8988T (cell line): ENCODE measurements at regions not wholly inside any gene's neighbourhood (a gene's known extent, or its start where the extent isn't known, plus 50 kb on each side); places are given as distances from the start of the nearest gene placed in this dataset.
"Not testable (repeated sequence)": the region's sequence is repeated elsewhere in the genome, so short reads cannot be mapped to it uniquely, and the experiment has no call there.

Experiments used
- DNase-seq: peaks from one replicate; pipeline ENCODE4 v3.0.0; 2011

GRCh38 chr22:27596133-27596870 lies 205.3 kb downstream of the MN1 start:
- DNase-seq: no peak

GRCh38 chr22:27597703-27598444 lies 203.7 kb downstream of the MN1 start:
- DNase-seq: no peak

GRCh38 chr22:27598792-27599191 lies 202.8 kb downstream of the MN1 start:
- DNase-seq: no peak

- no peak for DNase-seq
Measured at GRCh38 chr22:27601195-27601594, 200.4 kb downstream of the MN1 start.

GRCh38 chr22:27602390-27602789 lies 199.2 kb downstream of the MN1 start:
- DNase-seq: no peak

GRCh38 chr22:27603111-27603799 lies 198.3 kb downstream of the MN1 start:
- DNase-seq: no peak

GRCh38 chr22:27603800-27604144 lies 197.8 kb downstream of the MN1 start:
- no peak for DNase-seq

- DNase-seq: no peak
Measured at GRCh38 chr22:27605390-27605789, 196.2 kb downstream of the MN1 start.

- not testable (repeated sequence) for DNase-seq
Measured at GRCh38 chr22:27607750-27608149, 193.8 kb downstream of the MN1 start.

GRCh38 chr22:27609451-27609888 lies 192.1 kb downstream of the MN1 start:
- DNase-seq: no peak

GRCh38 chr22:27610164-27610563 lies 191.4 kb downstream of the MN1 start:
- not testable (repeated sequence) for DNase-seq

GRCh38 chr22:27610863-27611786 lies 190.4 kb downstream of the MN1 start:
- no peak for DNase-seq

GRCh38 chr22:27612115-27612514 lies 189.4 kb downstream of the MN1 start:
- DNase-seq: no peak

GRCh38 chr22:27613099-27614005 lies 188.2 kb downstream of the MN1 start:
- no peak for DNase-seq

- no peak for DNase-seq
Measured at GRCh38 chr22:27614006-27614649, 187.4 kb downstream of the MN1 start.

- DNase-seq: no peak
Measured at GRCh38 chr22:27614650-27615007, 186.9 kb downstream of the MN1 start.

GRCh38 chr22:27615408-27615807 lies 186.1 kb downstream of the MN1 start:
- no peak for DNase-seq

GRCh38 chr22:27616033-27616432 lies 185.5 kb downstream of the MN1 start:
- DNase-seq: no peak

- DNase-seq: no peak
Measured at GRCh38 chr22:27617214-27617881, 184.2 kb downstream of the MN1 start.

- DNase-seq: no peak
Measured at GRCh38 chr22:27620367-27621154, 181.0 kb downstream of the MN1 start.
